ENCODE measurements at regions not wholly inside any gene's neighbourhood (a gene's known extent, or its start where the extent isn't known, plus 50 kb on each side); places are given as distances from the start of the nearest gene placed in this dataset.
"Not testable (repeated sequence)": the region's sequence is repeated elsewhere in the genome, so short reads cannot be mapped to it uniquely, and the experiment has no call there.

- intact Hi-C loops (cut with DNase I): no loop called here
- no peak for DNase-seq (ENCODE audit: low spot score)
These were observed 253.3 kb downstream of the FAM72C start for GRCh38 chr1:143718524-143718923.

GRCh38 chr1:143718021-143718420, 253.8 kb downstream of the FAM72C start:
- no peak for DNase-seq (ENCODE audit: low spot score)
- intact Hi-C loops (cut with DNase I): no loop called here

GRCh38 chr1:143717434-143717833, 254.4 kb downstream of the FAM72C start:
- intact Hi-C loops (cut with DNase I): no loop called here

GRCh38 chr1:143714913-143715312, 256.9 kb downstream of the FAM72C start:
- DNase-seq (ENCODE audit: low spot score); intact Hi-C loops (cut with DNase I): not testable (repeated sequence)

More at GRCh38 chr1:143717434-143717833, 254.4 kb downstream of the FAM72C start:
- DNase-seq (ENCODE audit: low spot score): no peak

GRCh38 chr1:143709606-143710259, 262.1 kb downstream of the FAM72C start:
- intact Hi-C loops (cut with DNase I); DNase-seq (ENCODE audit: low spot score): not testable (repeated sequence)

GRCh38 chr1:143702739-143703138, 269.0 kb downstream of the FAM72C start:
- intact Hi-C loops (cut with DNase I); DNase-seq (ENCODE audit: low spot score): not testable (repeated sequence)

- no peak for DNase-seq (ENCODE audit: low spot score)
- intact Hi-C loops (cut with DNase I): no loop called here
These were observed 272.1 kb downstream of the FAM72C start for GRCh38 chr1:143699731-143700130.

- no peak for DNase-seq (ENCODE audit: low spot score)
- intact Hi-C loops (cut with DNase I): no loop called here
These were observed 272.7 kb downstream of the FAM72C start for GRCh38 chr1:143699115-143699514.

- intact Hi-C loops (cut with DNase I): no loop called here
These were observed 273.8 kb downstream of the FAM72C start for GRCh38 chr1:143698016-143698415.

GRCh38 chr1:143694085-143694484, 277.7 kb downstream of the FAM72C start:
- intact Hi-C loops (cut with DNase I): no loop called here

More at GRCh38 chr1:143698016-143698415, 273.8 kb downstream of the FAM72C start:
- no peak for DNase-seq (ENCODE audit: low spot score)

GRCh38 chr1:143691971-143692529, 279.7 kb downstream of the FAM72C start:
- intact Hi-C loops (cut with DNase I): no loop called here
- no peak for DNase-seq (ENCODE audit: low spot score)

More at GRCh38 chr1:143694085-143694484, 277.7 kb downstream of the FAM72C start:
- DNase-seq (ENCODE audit: low spot score): no peak

- DNase-seq (ENCODE audit: low spot score): no peak
These were observed 280.3 kb downstream of the FAM72C start for GRCh38 chr1:143691400-143691891.

GRCh38 chr1:143689781-143690180, 282.0 kb downstream of the FAM72C start:
- intact Hi-C loops (cut with DNase I): no loop called here
- DNase-seq (ENCODE audit: low spot score): no peak

More at GRCh38 chr1:143691400-143691891, 280.3 kb downstream of the FAM72C start:
- intact Hi-C loops (cut with DNase I): no loop called here

GRCh38 chr1:143680304-143680703, 291.5 kb downstream of the FAM72C start:
- DNase-seq (ENCODE audit: low spot score): no peak
- intact Hi-C loops (cut with DNase I): no loop called here

GRCh38 chr1:143672983-143673382, 298.8 kb downstream of the FAM72C start:
- intact Hi-C loops (cut with DNase I): no loop called here

GRCh38 chr1:143667730-143668129, 304.1 kb downstream of the FAM72C start:
- DNase-seq (ENCODE audit: low spot score): no peak
- intact Hi-C loops (cut with DNase I): no loop called here

More at GRCh38 chr1:143672983-143673382, 298.8 kb downstream of the FAM72C start:
- DNase-seq (ENCODE audit: low spot score): no peak

- no peak for DNase-seq (ENCODE audit: low spot score)
- intact Hi-C loops (cut with DNase I): no loop called here
These were observed 304.9 kb downstream of the FAM72C start for GRCh38 chr1:143666851-143667250.

- no peak for DNase-seq (ENCODE audit: low spot score)
- intact Hi-C loops (cut with DNase I): no loop called here
These were observed 306.2 kb downstream of the FAM72C start for GRCh38 chr1:143665606-143666005.

- DNase-seq (ENCODE audit: low spot score); intact Hi-C loops (cut with DNase I): not testable (repeated sequence)
These were observed 308.7 kb downstream of the FAM72C start for GRCh38 chr1:143663056-143663455.

GRCh38 chr1:143661418-143662101, 310.2 kb downstream of the FAM72C start:
- intact Hi-C loops (cut with DNase I): no loop called here
- DNase-seq (ENCODE audit: low spot score): no peak

Data from cardiac septum (tissue), 1 donor.